8988T (cell line): ENCODE measurements at regions not wholly inside any gene's neighbourhood (a gene's known extent, or its start where the extent isn't known, plus 50 kb on each side); places are given as distances from the start of the nearest gene placed in this dataset.
A peak's percentile ranks its signal among the peaks of the same experiment; 100 is the strongest.
"Not testable (repeated sequence)": the region's sequence is repeated elsewhere in the genome, so short reads cannot be mapped to it uniquely, and the experiment has no call there.

ENCODE experiments used
- DNase-seq: peaks from one replicate; pipeline ENCODE4 v3.0.0; 2011

DNA sequence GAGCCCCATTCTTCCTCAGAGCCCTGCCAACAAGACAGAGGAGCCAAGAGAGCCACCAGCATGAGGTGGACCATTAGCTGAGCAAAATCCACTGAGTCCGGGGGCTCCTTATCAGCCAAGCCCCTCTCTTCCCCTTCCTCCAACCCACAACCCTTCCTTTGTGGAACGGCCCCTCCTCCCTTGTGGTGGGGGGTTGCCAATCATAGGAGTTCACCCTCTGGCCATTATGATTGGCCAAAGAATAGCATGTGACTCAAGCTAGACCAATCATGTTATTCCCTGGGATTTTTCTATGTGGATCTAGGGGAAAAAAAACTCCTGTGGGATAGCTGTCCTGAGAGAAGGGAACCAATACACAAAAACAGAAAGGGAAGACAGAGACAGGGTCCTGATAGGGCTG lies 120.5 kb downstream of the C16orf95 start:
- DNase-seq, result no peak

- DNase-seq, result no peak
Measured at GRCh38 chr16:87198328-87198832, 118.8 kb downstream of the C16orf95 start.

DNA sequence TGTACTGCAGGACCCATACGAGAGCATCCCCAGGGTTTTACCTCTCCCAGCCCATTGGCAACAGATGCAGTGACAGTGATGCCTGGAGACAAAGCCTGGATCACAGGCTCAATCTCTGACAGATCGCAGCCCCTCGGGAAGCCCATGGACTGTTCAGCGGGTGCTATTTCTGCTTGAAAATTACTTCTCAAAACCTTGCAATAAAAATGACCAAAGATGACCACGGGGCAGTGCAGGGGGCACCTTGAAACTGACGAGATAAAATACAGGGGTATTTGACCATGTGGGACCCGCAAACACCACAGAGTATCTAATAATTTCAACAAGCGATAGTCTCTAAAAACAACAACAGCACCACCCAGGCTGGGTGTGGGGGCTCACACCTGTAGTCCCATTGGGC lies 118.3 kb downstream of the C16orf95 start:
- no peak for DNase-seq

- no peak for DNase-seq
Measured at GRCh38 chr16:87199379-87199778, 117.8 kb downstream of the C16orf95 start.

GRCh38 chr16:87199901-87200300 lies 117.3 kb downstream of the C16orf95 start:
- no peak for DNase-seq

DNA sequence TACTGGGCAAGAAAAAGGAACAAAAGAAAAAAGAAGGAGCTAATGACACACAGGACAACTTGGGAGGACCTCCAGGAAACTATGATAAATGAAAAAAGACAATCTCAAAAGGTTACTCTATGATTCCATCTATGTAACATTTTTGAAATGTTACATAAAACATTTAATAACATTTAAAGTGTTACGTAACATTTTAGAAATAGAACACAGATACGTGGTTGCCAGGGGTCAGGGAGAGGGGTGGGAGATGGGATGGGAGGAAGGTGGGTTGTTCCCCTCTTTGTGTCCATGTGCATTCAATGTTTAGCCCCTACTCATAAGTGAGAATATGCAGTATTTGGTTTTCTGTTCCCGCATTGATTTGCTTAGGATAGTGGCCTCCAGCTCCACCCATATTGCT lies 116.6 kb downstream of the C16orf95 start:
- no peak for DNase-seq

- no peak for DNase-seq
Measured at GRCh38 chr16:87201052-87201451, 116.1 kb downstream of the C16orf95 start.

GRCh38 chr16:87201790-87202189 lies 115.4 kb downstream of the C16orf95 start:
- no peak for DNase-seq

DNA sequence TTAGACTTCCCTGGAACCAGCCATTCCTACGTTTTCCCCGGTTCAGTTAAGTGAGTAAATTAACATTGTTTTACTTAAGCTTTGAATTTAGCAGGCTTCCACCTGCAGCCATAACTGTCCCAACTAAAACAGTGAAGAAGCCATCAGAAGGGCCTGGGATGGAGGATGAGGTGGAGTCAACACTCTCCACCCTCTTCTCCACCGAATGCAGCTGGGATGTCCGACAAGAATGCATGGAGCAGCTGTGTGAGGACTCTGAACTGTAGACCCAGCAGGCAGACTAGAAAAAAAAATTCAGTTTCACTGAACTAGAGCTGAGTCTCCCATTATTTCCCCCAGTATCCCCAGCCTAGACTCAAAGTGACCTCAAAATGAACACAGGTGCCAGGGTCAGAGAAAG lies 114.8 kb downstream of the C16orf95 start:
- no peak for DNase-seq

- DNase-seq, result peak; percentile 92
Measured at GRCh38 chr16:87203060-87203656, 114.0 kb downstream of the C16orf95 start.

GRCh38 chr16:87206646-87207451 lies 110.3 kb downstream of the C16orf95 start:
- no peak for DNase-seq

DNA sequence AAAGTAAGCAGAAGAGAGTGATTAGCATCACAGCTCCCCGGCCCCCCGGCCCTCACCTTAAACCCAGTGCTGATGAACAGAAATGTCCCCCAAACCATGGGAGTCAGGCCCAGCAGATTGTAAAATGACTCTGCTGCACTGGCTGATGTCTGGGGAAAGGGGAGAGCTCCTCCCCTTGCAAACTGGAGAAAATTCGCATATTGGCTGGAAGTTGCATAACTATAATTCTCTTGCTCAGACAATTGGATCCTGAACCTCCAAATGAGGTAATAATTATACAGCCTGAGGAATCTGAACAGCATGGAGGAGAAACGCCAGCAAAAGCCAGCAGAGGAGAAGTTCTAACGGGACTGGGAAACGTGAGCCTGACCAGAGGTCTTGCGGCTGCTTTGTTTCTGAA lies 109.7 kb downstream of the C16orf95 start:
- no peak for DNase-seq

GRCh38 chr16:87207965-87208364 lies 109.2 kb downstream of the C16orf95 start:
- DNase-seq, result no peak

GRCh38 chr16:87208968-87209367 lies 108.2 kb downstream of the C16orf95 start:
- DNase-seq, result not testable (repeated sequence)

DNA sequence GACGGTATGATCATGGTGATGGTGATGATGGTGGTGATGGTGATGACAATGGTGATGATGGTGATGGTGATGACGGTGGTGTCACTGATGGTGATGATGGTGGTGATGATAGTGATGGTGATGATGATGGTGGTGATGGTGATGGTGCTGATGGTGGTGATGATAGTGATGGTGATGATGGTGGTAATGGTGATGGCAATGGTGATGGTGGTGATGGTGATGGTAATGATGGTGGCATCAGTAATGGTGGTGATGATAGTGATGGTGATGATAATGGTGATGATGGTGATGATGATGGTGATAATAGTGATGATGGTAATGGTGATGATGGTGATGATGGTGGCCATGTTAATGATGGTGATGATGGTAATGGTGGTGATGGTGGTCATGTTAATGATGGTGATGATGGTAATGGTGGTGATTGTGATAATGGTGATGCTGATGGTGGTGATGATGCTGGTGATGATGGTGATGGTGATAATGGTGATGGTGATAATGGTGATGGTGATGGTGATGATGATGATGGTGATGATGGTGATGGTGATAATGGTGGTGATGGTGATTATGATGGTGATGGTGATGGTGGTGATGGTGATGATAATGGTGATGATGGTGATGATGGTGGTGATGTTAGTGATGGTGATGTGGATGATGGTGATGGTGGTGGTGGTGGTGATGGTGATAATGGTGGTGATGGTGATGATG lies 107.2 kb downstream of the C16orf95 start:
- no peak for DNase-seq

GRCh38 chr16:87210894-87211293 lies 106.3 kb downstream of the C16orf95 start:
- no peak for DNase-seq

- no peak for DNase-seq
Measured at GRCh38 chr16:87212026-87212425, 105.2 kb downstream of the C16orf95 start.

GRCh38 chr16:87213536-87213935 lies 103.7 kb downstream of the C16orf95 start:
- DNase-seq, result no peak

GRCh38 chr16:87216148-87216840 lies 100.9 kb downstream of the C16orf95 start:
- no peak for DNase-seq

GRCh38 chr16:87216841-87217275 lies 100.3 kb downstream of the C16orf95 start:
- DNase-seq, result no peak

GRCh38 chr16:87217802-87218201 lies 99.4 kb downstream of the C16orf95 start:
- DNase-seq, result not testable (repeated sequence)

DNA sequence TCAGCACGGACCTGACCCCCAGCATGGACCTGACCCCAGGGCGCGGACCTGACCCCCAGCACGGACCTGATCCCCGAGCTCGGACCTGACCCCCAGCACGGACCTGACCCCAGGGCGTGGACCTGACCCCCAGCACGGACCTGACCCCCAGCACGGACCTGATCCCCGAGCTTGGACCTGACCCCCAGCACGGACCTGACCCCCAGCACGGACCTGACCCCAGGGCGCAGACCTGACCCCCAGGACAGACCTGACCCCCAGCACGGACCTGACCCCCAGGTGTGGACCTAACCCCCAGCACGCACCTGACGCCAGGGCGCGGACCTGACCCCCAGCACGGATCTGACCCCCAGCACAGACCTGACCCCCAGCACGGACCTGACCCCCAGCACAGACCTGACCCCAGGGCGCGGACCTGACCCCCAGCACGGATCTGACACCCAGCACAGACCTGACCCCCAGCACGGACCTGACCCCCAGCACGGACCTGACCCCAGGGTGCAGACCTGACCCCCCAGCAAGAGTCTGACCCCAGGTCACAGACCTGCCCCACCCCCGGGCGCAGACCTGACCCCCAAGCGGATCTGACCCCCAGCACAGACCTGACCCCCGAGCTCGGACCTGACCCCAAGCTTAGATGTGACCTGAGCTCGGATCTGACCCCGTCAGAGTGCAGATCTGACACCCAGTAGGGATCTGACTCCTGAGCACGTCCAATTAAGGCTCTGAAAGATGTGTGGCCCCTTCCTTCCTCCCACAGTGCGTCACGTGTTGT lies 98.7 kb downstream of the C16orf95 start:
- no peak for DNase-seq
